NCI-H2171 treated with DMSO at 0.1 percent for 48 hours (cell line): ENCODE measurements at regions not wholly inside any gene's neighbourhood (a gene's known extent, or its start where the extent isn't known, plus 50 kb on each side); places are given as distances from the start of the nearest gene placed in this dataset.

Experiments used
- DNase-seq: peaks from one replicate; lab custom pipeline; 2025; lab: John Stamatoyannopoulos, UW

- no peak for DNase-seq
These were observed 104.6 kb upstream of the ZFHX3 start for GRCh38 chr16:73152386-73153125.

GRCh38 chr16:73151941-73152340 lies 104.0 kb upstream of the ZFHX3 start:
- DNase-seq = no peak

GRCh38 chr16:73151225-73151624 lies 103.3 kb upstream of the ZFHX3 start:
- no peak for DNase-seq

DNA sequence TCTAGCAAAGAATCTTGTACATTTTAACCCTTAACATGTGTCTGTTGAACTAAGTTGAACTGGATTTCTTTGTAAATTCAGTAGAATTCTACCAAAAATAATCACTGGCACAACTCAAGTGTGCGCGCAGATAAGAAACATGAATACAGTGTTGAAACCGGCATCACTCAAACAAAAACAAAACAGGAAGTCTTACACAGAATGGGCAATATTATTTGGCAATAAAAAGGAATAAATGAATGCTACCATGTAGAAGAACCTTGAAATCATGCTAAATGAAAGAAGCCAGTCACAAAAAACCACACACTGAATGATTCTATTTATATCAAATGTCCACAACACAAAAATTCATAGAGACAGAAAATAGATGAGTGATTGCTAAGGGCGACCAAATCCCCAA lies 102.9 kb upstream of the ZFHX3 start:
- DNase-seq = no peak

DNA sequence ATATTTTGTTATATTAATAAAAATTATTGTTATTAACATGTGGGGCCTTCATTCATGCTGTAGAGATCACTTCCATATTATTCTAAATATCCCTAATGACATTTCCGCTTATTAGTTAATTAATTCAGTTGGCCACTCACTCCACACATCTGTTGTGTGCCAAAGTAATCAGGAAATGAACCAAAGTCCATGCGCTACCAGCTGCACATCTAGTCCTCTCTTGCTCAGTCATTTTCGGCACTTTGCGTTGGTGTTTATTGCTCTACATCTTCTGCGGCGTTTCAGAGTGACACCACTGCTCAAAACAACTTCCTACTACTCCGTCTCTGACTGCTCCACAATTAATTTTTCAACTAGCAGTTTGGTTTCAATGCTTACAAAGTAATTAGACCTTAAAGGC lies 101.4 kb upstream of the ZFHX3 start:
- no peak for DNase-seq

- no peak for DNase-seq
These were observed 100.0 kb upstream of the ZFHX3 start for GRCh38 chr16:73147958-73148357.

GRCh38 chr16:73145166-73145880 lies 97.4 kb upstream of the ZFHX3 start:
- DNase-seq = no peak

GRCh38 chr16:73143576-73144422 lies 95.9 kb upstream of the ZFHX3 start:
- DNase-seq = no peak

DNA sequence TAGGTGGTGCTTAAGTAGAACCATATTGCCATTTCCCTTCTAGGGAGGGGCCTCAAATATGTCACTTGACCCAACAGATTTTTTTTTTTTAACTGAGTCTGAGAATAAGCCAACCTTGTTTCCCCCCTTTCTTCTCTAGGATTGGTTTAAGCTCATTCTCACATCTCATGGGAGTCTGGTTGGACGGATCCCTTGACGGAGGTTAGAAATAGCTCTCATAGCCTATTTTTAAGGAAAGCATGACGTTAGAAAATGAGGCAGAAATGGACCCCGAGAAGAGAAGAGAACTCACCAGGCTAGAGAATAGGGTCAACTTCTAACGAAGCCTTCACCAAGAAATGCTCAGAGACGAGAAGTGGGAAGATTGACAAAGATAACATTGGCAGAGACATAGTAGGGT lies 95.1 kb upstream of the ZFHX3 start:
- no peak for DNase-seq

GRCh38 chr16:73142053-73142854 lies 94.3 kb upstream of the ZFHX3 start:
- no peak for DNase-seq

DNA sequence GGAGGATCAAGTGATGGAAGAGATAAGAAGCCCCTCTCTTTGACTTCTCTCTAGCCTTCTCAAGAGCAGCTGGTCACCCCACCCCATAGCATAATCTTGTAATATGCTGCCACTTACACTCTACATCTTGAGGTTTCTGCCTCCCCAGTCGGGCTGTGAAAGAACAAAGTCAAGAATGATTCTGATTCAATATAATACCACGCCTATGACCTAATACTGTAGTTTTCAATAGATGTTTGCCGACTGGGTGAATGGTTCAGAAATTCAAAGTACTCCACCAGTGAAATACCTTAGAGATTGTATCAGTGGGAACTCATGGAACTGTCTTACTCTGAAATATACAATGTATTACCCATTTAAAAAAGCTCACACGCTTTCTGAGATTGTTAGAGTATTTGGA lies 93.0 kb upstream of the ZFHX3 start:
- no peak for DNase-seq

DNA sequence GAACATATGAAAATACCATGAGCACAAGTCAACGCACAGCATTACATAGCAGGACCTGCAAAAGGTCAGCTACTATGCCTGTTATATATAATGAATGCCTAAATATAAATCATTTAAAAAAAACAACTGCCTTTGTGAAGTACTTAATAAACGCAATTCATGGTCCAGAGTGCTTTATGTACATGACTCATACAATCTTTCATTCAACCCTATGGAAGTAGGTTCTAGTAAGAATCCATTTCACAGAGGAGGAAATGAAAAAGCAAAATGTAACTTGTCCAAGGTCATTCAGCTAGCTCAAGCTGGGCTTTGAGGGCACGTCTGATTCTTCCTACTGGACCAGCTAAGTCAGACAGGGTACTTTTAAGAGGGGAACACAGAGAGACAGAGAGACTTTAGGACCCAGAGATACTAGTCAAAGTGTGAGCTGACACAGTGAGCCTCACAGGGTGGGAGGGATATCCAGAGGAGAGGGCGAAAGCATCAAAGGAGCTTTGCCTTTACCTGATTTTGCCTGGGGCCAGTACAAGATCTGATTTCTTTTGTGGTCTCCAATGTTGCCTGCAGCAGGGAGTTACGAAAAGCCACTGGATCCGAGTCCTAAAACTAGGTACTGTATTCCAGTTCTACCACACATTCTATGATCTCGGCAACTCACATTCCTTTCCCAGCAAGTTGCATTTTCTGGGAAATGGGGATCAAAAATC lies 83.4 kb upstream of the ZFHX3 start:
- DNase-seq = no peak

DNA sequence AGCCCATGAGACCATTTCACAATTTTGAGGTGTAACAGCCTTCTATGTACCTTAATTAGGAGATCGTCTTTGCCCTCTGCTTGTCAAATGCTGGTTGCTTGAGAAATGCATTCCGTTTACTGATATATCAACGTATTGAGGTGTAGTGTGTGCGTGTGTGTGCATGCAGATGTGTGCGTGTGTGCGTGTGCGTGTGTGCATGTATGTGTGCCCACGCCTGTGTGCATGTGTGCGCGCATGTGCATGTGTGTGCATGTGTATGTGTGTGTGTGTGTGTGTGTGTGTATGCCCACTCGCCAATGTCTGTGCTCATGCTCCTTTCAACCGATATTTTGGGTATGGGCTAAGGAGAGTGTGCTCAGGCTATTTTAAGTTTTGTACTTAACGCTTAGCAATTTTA lies 81.5 kb upstream of the ZFHX3 start:
- no peak for DNase-seq

DNA sequence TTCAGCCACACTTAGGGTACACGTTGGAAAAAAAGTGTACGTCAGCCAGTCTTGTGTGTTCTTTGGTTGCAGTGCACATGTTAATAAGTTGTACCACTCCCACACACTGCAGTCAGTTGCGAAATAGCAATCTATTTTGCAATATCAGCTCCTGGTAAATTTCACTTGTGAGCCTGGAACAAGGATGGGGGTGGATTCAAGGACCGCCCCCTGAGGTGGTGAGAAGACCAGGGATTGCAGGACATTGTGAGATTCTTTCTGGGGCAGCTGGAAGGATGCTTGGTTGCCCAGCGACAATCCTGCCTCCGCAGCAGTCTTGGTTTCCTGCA lies 78.6 kb upstream of the ZFHX3 start:
- no peak for DNase-seq

- DNase-seq = no peak
These were observed 78.1 kb upstream of the ZFHX3 start for GRCh38 chr16:73125850-73126524.

GRCh38 chr16:73124665-73125375 lies 76.9 kb upstream of the ZFHX3 start:
- no peak for DNase-seq

DNA sequence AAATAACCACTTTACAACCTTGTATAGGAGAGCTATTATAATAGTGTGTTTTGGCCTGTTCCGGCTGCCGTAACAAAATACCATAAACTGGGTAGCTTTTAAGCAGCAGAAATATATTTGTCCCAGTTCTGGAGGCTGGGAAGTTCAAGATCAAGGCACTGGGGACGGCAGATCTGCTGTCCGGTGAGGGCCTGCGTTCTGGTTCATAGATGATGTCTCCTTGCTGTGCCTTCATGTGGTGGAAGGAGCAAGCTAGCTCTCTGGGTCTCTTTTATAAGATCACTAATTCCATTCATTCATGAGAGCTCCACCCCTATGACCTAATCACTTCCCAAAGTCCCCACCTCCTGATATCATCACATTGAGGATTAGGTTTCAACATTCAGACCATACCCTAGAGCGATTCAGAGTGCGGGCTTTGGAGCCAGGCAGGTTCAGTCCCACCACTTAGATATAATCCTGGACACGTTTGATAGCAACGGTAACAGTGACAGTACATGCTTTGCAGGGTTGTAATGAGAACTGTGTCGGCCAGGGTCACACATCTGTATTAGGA lies 76.2 kb upstream of the ZFHX3 start:
- DNase-seq = peak; percentile 1

DNA sequence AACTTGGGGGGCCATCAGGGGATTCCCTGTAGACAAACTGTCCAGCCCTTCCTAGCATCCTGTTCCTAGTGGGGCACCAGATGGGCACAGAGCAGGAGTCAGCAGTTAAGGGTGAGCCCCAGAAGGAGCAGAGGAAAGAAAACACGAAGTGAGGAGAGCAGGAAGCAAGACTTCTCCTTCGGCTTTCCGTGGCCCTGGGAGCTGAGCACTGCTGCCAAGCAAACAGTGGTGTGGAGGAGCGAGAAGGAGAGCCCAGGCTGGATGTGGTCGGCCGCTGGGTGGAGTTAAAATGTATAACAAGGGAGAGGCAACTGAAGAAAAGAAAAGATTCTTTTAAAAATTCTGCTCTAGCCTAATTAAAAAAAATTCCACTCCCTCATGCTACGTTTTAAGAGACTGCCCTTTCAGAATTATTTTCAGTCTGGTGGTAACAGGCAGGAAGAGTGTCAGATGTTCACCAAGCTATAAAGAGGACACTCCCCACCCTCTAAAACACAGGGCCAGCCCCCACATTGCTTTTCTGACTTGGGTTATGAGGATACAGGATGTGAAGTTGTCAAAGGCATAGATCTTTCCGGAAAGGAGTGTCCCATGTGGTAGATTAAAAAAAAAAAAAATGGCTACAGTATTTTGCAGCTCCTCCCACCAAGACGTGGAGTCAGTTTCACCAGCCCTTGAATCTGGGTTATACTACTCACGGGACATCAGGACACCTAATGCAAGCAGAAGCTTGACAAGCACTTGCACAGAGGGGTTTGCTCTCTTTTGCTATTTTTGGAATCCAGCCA lies 74.9 kb upstream of the ZFHX3 start:
- DNase-seq = no peak

- DNase-seq = no peak
These were observed 68.6 kb upstream of the ZFHX3 start for GRCh38 chr16:73116576-73116975.
